ENCODE measurements at regions not wholly inside any gene's neighbourhood (a gene's known extent, or its start where the extent isn't known, plus 50 kb on each side); places are given as distances from the start of the nearest gene placed in this dataset.
A peak's percentile ranks its signal among the peaks of the same experiment; 100 is the strongest.

GRCh38 chr13:47518530-47518929 is 482.5 kb downstream of the SUCLA2 start:
- no peak for DNase-seq (ENCODE audit: low read depth)

GRCh38 chr13:47511647-47512046 is 489.4 kb downstream of the SUCLA2 start:
- DNase-seq (ENCODE audit: low read depth) = no peak

- no peak for DNase-seq (ENCODE audit: low read depth)
Observed at GRCh38 chr13:47508527-47509228, 492.4 kb downstream of the SUCLA2 start.

- no peak for DNase-seq (ENCODE audit: low read depth)
Observed at GRCh38 chr13:47503475-47503874, 497.6 kb downstream of the SUCLA2 start.

GRCh38 chr13:47502166-47502565 is 498.9 kb downstream of the SUCLA2 start:
- no peak for DNase-seq (ENCODE audit: low read depth)

GRCh38 chr13:47499358-47500150 is 501.5 kb downstream of the SUCLA2 start:
- DNase-seq (ENCODE audit: low read depth) = peak; percentile 89

GRCh38 chr13:47484548-47484947 is 516.5 kb downstream of the SUCLA2 start:
- DNase-seq (ENCODE audit: low read depth) = peak; percentile 76

GRCh38 chr13:47481536-47481935 is 519.5 kb downstream of the SUCLA2 start:
- DNase-seq (ENCODE audit: low read depth) = no peak

- peak; percentile 17 for DNase-seq (ENCODE audit: low read depth)
Observed at GRCh38 chr13:47480951-47481350, 520.1 kb downstream of the SUCLA2 start.

- peak; percentile 95 for DNase-seq (ENCODE audit: low read depth)
Observed at GRCh38 chr13:47480121-47480520, 521.0 kb downstream of the SUCLA2 start.

- DNase-seq (ENCODE audit: low read depth) = no peak
Observed at GRCh38 chr13:47478985-47479384, 522.1 kb downstream of the SUCLA2 start.

GRCh38 chr13:47475441-47475948 is 525.6 kb downstream of the SUCLA2 start:
- DNase-seq (ENCODE audit: low read depth) = no peak

GRCh38 chr13:47474839-47475238 is 526.2 kb downstream of the SUCLA2 start:
- DNase-seq (ENCODE audit: low read depth) = no peak

GRCh38 chr13:47474326-47474725 is 526.7 kb downstream of the SUCLA2 start:
- DNase-seq (ENCODE audit: low read depth) = no peak

- no peak for DNase-seq (ENCODE audit: low read depth)
Observed at GRCh38 chr13:47472516-47472915, 528.6 kb downstream of the SUCLA2 start.

GRCh38 chr13:47463726-47464125 is 537.3 kb downstream of the SUCLA2 start:
- peak; percentile 77 for DNase-seq (ENCODE audit: low read depth)

- DNase-seq (ENCODE audit: low read depth) = no peak
Observed at GRCh38 chr13:47463002-47463401, 538.1 kb downstream of the SUCLA2 start.

GRCh38 chr13:47461816-47462215 is 539.3 kb downstream of the SUCLA2 start:
- no peak for DNase-seq (ENCODE audit: low read depth)

GRCh38 chr13:47459512-47459911 is 541.6 kb downstream of the SUCLA2 start:
- DNase-seq (ENCODE audit: low read depth) = peak; percentile 39

- no peak for DNase-seq (ENCODE audit: low read depth)
Observed at GRCh38 chr13:47457626-47458025, 543.4 kb downstream of the SUCLA2 start.

- DNase-seq (ENCODE audit: low read depth) = peak; percentile 49
Observed at GRCh38 chr13:47455626-47456025, 545.4 kb downstream of the SUCLA2 start.

GRCh38 chr13:47454986-47455385 is 546.1 kb downstream of the SUCLA2 start:
- DNase-seq (ENCODE audit: low read depth) = no peak

- peak; percentile 70 for DNase-seq (ENCODE audit: low read depth)
Observed at GRCh38 chr13:47437406-47437805, 540.6 kb upstream of the HTR2A start.
